IMR-90 (cell line): ENCODE measurements at regions not wholly inside any gene's neighbourhood (a gene's known extent, or its start where the extent isn't known, plus 50 kb on each side); places are given as distances from the start of the nearest gene placed in this dataset.

Source experiments
- ATAC-seq: fragments of 200-7000 bp; cut with Tn5 transposase; 2 replicates; pipeline ENCODE4 v1.9.1; 2020; ENCODE audit warnings: low read depth, mild to moderate bottlenecking, moderate library complexity
- BruUV-seq: library from RNA; stranded (reverse); fragments of 400-500 nt; replicated peaks from 2 replicates; lab custom pipeline; 2021; lab: Mats Ljungman, UMichigan
- CTCF ChIA-PET: fragments of 300-600 bp; formaldehyde crosslinking; extraction: SDS; loops from one replicate; lab custom pipeline; 2021; ENCODE audit warnings: antibody characterized with exemption; lab: Yijun Ruan, JAX
- POLR2A ChIA-PET: fragments of 300-600 bp; sonication (Branson Sonifier 250); formaldehyde crosslinking; loops from one replicate; lab custom pipeline; 2022; ENCODE audit warnings: antibody characterized with exemption; ENCODE audit not compliant: unreplicated experiment; lab: Charles Lee
- DNase-seq: peaks from one replicate; pipeline ENCODE4 v3.0.0; 2013
- H2AFZ ChIP-seq: replicated peaks from 2 replicates; pipeline ENCODE3; 2013; ENCODE audit warnings: low read length, mild to moderate bottlenecking; ENCODE audit not compliant: poor library complexity
- H2AK5ac ChIP-seq: 2 replicates; pipeline ENCODE4 v1.6.1; 2013; ENCODE audit warnings: low read depth, low read length, inconsistent platforms
- H2AK9ac ChIP-seq: replicated peaks from 2 replicates; pipeline ENCODE3; 2013; ENCODE audit warnings: mild to moderate bottlenecking, low read depth, low read length, moderate library complexity; ENCODE audit not compliant: poor library complexity
- H2BK120ac ChIP-seq: 2 replicates; pipeline ENCODE4 v1.6.1; 2013; ENCODE audit warnings: low read depth, low read length, inconsistent platforms
- H2BK15ac ChIP-seq: 3 replicates; pipeline ENCODE4 v1.6.1; 2013; ENCODE audit warnings: low read depth, low read length, inconsistent platforms
- H2BK20ac ChIP-seq: 2 replicates; pipeline ENCODE4 v1.6.1; 2013; ENCODE audit warnings: low read depth, mild to moderate bottlenecking, inconsistent platforms, low read length, moderate library complexity
- H2BK5ac ChIP-seq: 2 replicates; pipeline ENCODE4 v1.6.1; 2013; ENCODE audit warnings: mild to moderate bottlenecking, low read depth, low read length, inconsistent platforms; ENCODE audit not compliant: poor library complexity, severe bottlenecking
- H3K14ac ChIP-seq: replicated peaks from 2 replicates; pipeline ENCODE4 v1.6.1; 2013; ENCODE audit warnings: low read depth, low read length, inconsistent platforms
- H3K18ac ChIP-seq: 2 replicates; pipeline ENCODE4 v1.6.1; 2013; ENCODE audit warnings: low read depth, low read length, control low read depth
- H3K23ac ChIP-seq: 2 replicates; pipeline ENCODE4 v1.6.1; 2013; ENCODE audit warnings: low read depth, low read length, inconsistent platforms
- H3K27ac ChIP-seq: 2 replicates; pipeline ENCODE4 v1.5.1; 2013; ENCODE audit warnings: mild to moderate bottlenecking, control low read depth, low read length; ENCODE audit not compliant: insufficient read depth
- H3K27me3 ChIP-seq: 2 replicates; pipeline ENCODE4 v1.6.1; 2013; ENCODE audit warnings: low read length; ENCODE audit not compliant: control insufficient read depth, insufficient read depth
- H3K36me3 ChIP-seq: 2 replicates; pipeline ENCODE4 v1.6.1; 2013; ENCODE audit warnings: low read length, mixed read lengths; ENCODE audit not compliant: control insufficient read depth, insufficient read depth
- H3K4ac ChIP-seq: 2 replicates; pipeline ENCODE4 v1.6.1; 2013; ENCODE audit warnings: low read depth, low read length, inconsistent platforms
- H3K4me1 ChIP-seq: 2 replicates; pipeline ENCODE4 v1.6.1; 2013; ENCODE audit warnings: low read length, mixed read lengths; ENCODE audit not compliant: control insufficient read depth, insufficient read depth
- H3K4me2 ChIP-seq: 2 replicates; pipeline ENCODE4 v1.6.1; 2013; ENCODE audit warnings: low read depth, mild to moderate bottlenecking, control low read depth, low read length, moderate library complexity
- H3K4me3 ChIP-seq: 2 replicates; pipeline ENCODE4 v1.5.1; 2013; ENCODE audit warnings: low read depth, mild to moderate bottlenecking, control low read depth, low read length, moderate library complexity; ENCODE audit not compliant: insufficient read depth
- H3K56ac ChIP-seq: 2 replicates; pipeline ENCODE4 v1.6.1; 2013; ENCODE audit warnings: low read length, inconsistent platforms; ENCODE audit not compliant: insufficient read depth; ENCODE audit errors: extremely low read depth
- H3K79me1 ChIP-seq, 2 experiments: 2 replicates each; pipeline ENCODE4 v1.6.1; 2013; ENCODE audit warnings: low read length in 2 of 2, inconsistent platforms in 1 of 2, low read depth in 1 of 2
- H3K9ac ChIP-seq: 2 replicates; pipeline ENCODE4 v1.6.1; 2013; ENCODE audit warnings: low read depth, low read length, control low read depth
- H3K9me1 ChIP-seq: 2 replicates; pipeline ENCODE4 v1.6.1; 2013; ENCODE audit warnings: low read length, inconsistent platforms; ENCODE audit not compliant: insufficient read depth
- H3K9me3 ChIP-seq: 2 replicates; pipeline ENCODE4 v1.6.1; 2013; ENCODE audit warnings: low read length; ENCODE audit not compliant: control insufficient read depth, insufficient read depth
- H4K20me1 ChIP-seq: 2 replicates; pipeline ENCODE4 v1.6.1; 2013; ENCODE audit warnings: low read length, inconsistent platforms; ENCODE audit not compliant: insufficient read depth
- H4K5ac ChIP-seq: 2 replicates; pipeline ENCODE4 v1.6.1; 2013; ENCODE audit warnings: mild to moderate bottlenecking, low read depth, low read length, control low read depth
- H4K8ac ChIP-seq, 2 experiments: 2 replicates each; pipeline ENCODE4 v1.6.1; 2013; ENCODE audit warnings: low read depth in 2 of 2, low read length in 2 of 2, control low read depth in 1 of 2, inconsistent platforms in 1 of 2
- H4K91ac ChIP-seq: 2 replicates; pipeline ENCODE4 v1.6.1; 2013; ENCODE audit warnings: low read depth, low read length, inconsistent platforms; ENCODE audit not compliant: insufficient read depth
- BHLHE40 ChIP-seq: fragments of 150-350 bp; IDR thresholded peaks from 2 replicates; pipeline ENCODE4 v1.6.1; 2016; ENCODE audit warnings: mild to moderate bottlenecking, low read depth, low read length
- CEBPB ChIP-seq: IDR thresholded peaks from 2 replicates; pipeline ENCODE4 v1.6.1; 2012; ENCODE audit warnings: low read depth, low read length, improper control_type of control experiment
- CHD1 ChIP-seq: IDR thresholded peaks from 2 replicates; pipeline ENCODE4 v1.6.1; 2012; ENCODE audit warnings: low read depth, low read length, improper control_type of control experiment
- ELK1 ChIP-seq: fragments of 150-350 bp; IDR thresholded peaks from 2 replicates; pipeline ENCODE4 v1.6.1; 2016; ENCODE audit warnings: low read depth, mild to moderate bottlenecking, low read length, moderate library complexity, borderline replicate concordance
- FOS ChIP-seq: fragments of 150-350 bp; IDR thresholded peaks from 2 replicates; pipeline ENCODE4 v1.6.1; 2016; ENCODE audit warnings: low read depth, low read length
- MAFK ChIP-seq: IDR thresholded peaks from 2 replicates; pipeline ENCODE4 v1.6.1; 2012; ENCODE audit warnings: low read depth, low read length, improper control_type of control experiment
- MAZ ChIP-seq: IDR thresholded peaks from 2 replicates; pipeline ENCODE4 v1.6.1; 2012; ENCODE audit warnings: low read depth, mild to moderate bottlenecking, low read length, improper control_type of control experiment, moderate library complexity, borderline replicate concordance
- MXI1 ChIP-seq: IDR thresholded peaks from 2 replicates; pipeline ENCODE4 v1.6.1; 2012; ENCODE audit warnings: low read depth, mild to moderate bottlenecking, low read length, moderate library complexity, borderline replicate concordance
- NFE2L2 ChIP-seq: fragments of 150-350 bp; IDR thresholded peaks from 2 replicates; pipeline ENCODE4 v1.6.1; 2016; ENCODE audit warnings: low read depth, mild to moderate bottlenecking, low read length
- POLR2A ChIP-seq: IDR thresholded peaks from 2 replicates; pipeline ENCODE4 v1.6.1; 2012; ENCODE audit warnings: mild to moderate bottlenecking, low read depth, low read length
- RAD21 ChIP-seq: IDR thresholded peaks from 2 replicates; pipeline ENCODE4 v1.6.1; 2012; ENCODE audit warnings: low read length, improper control_type of control experiment
- RCOR1 ChIP-seq: IDR thresholded peaks from 2 replicates; pipeline ENCODE4 v1.6.1; 2012; ENCODE audit warnings: mild to moderate bottlenecking, low read length, improper control_type of control experiment; ENCODE audit not compliant: insufficient replicate concordance
- RFX5 ChIP-seq: IDR thresholded peaks from 2 replicates; pipeline ENCODE4 v1.8.0; 2012; ENCODE audit warnings: low read depth, mild to moderate bottlenecking, low read length, moderate library complexity
- SMC3 ChIP-seq: fragments of 150-350 bp; IDR thresholded peaks from 2 replicates; pipeline ENCODE4 v1.6.1; 2016; ENCODE audit warnings: low read depth, mild to moderate bottlenecking, antibody characterized with exemption, low read length, moderate library complexity
- USF2 ChIP-seq: fragments of 150-350 bp; IDR thresholded peaks from 2 replicates; pipeline ENCODE4 v1.6.1; 2017; ENCODE audit warnings: mild to moderate bottlenecking, antibody characterized with exemption, low read length, low read depth
- WGBS, 2 experiments: methylation state at CpG; one replicate each; pipeline versions ENCODE4 v1.1.5 to v1.1.7; 2013; ENCODE audit warnings: missing lambda C conversion rate in 2 of 2; ENCODE audit not compliant: insufficient read length in 1 of 2; ENCODE audit errors: extremely low coverage in 2 of 2; 5-methylcytosine and 5-hydroxymethylcytosine counted together
- dilution Hi-C: fragments of 300-500 bp; cut with HindIII; formaldehyde crosslinking; loops from one replicate; pipeline ENCODE4 v1.14.3; 2018; ENCODE audit warnings: low sequenced_read_pairs; ENCODE audit not compliant: unreplicated experiment
- in situ Hi-C: fragments of 300-500 bp; cut with MboI; formaldehyde crosslinking; loops from 3 replicates; pipeline ENCODE4 v1.14.3; 2019; ENCODE audit warnings: low sequenced_read_pairs, inconsistent platforms, mixed read lengths
- intact Hi-C: fragments of 100-400 bp; cut with micrococcal nuclease; formaldehyde crosslinking; loops from 2 replicates; pipeline ENCODE4 v1.10.0; 2022
- TF ChIP-seq, protein P1 (sequence below): conservative IDR thresholded peaks from 2 replicates; pipeline ENCODE4 v1.5.1; 2012; ENCODE audit warnings: mild to moderate bottlenecking, low read depth, low read length, improper control_type of control experiment

GRCh38 chr3:124393340-124393739, 336.9 kb upstream of the UMPS start:
- POLR2A ChIA-PET = no interaction called here
- no peak overlapping the region for H4K8ac ChIP-seq
- H4K20me1 ChIP-seq = no peaks in the 10 kb centered on the region
- no peaks in the 10 kb centered on the region for H3K9me3 ChIP-seq
- H4K5ac ChIP-seq = no peak overlapping the region
- CTCF ChIA-PET = no interaction called here
- no peak overlapping the region for H2BK5ac ChIP-seq
- BruUV-seq = no TSS peak
- no peak overlapping the region for H3K23ac ChIP-seq
- WGBS, 2 experiments = no CpG with 5 or more reads among the region's 2 CpGs
- no peak overlapping the region for H3K18ac ChIP-seq
- no peak overlapping the region for H3K14ac ChIP-seq
- H3K4me1 ChIP-seq = no peaks in the 10 kb centered on the region; the same call in 1 of the 2 replicates
- no peak overlapping the region for H3K27ac ChIP-seq
- H2BK15ac ChIP-seq = no peak overlapping the region
- H2AFZ ChIP-seq = no peak overlapping the region
- no peak overlapping the region for H2BK120ac ChIP-seq
- H3K4me3 ChIP-seq = no peak overlapping the region
- H3K56ac ChIP-seq = no peak overlapping the region
- no peak overlapping the region for H2BK20ac ChIP-seq
- no peak overlapping the region for H3K4me2 ChIP-seq
- no peak overlapping the region for H3K4ac ChIP-seq
- ATAC-seq = no peak
- H4K91ac ChIP-seq = no peak overlapping the region
- no peak overlapping the region for H3K9ac ChIP-seq
- in situ Hi-C loops = no loop called here
- H2AK5ac ChIP-seq = no peak overlapping the region
- dilution Hi-C loops = no loop called here
- no peaks in the 10 kb centered on the region for H3K36me3 ChIP-seq
- no peaks in the 10 kb centered on the region for H3K9me1 ChIP-seq
- TF ChIP-seq ELK1 = no peak
- TF ChIP-seq, protein P1, sequence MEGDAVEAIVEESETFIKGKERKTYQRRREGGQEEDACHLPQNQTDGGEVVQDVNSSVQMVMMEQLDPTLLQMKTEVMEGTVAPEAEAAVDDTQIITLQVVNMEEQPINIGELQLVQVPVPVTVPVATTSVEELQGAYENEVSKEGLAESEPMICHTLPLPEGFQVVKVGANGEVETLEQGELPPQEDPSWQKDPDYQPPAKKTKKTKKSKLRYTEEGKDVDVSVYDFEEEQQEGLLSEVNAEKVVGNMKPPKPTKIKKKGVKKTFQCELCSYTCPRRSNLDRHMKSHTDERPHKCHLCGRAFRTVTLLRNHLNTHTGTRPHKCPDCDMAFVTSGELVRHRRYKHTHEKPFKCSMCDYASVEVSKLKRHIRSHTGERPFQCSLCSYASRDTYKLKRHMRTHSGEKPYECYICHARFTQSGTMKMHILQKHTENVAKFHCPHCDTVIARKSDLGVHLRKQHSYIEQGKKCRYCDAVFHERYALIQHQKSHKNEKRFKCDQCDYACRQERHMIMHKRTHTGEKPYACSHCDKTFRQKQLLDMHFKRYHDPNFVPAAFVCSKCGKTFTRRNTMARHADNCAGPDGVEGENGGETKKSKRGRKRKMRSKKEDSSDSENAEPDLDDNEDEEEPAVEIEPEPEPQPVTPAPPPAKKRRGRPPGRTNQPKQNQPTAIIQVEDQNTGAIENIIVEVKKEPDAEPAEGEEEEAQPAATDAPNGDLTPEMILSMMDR = no peak
- no peak for TF ChIP-seq MAZ
- TF ChIP-seq NFE2L2 = no peak
- no peak for TF ChIP-seq MXI1
- TF ChIP-seq RAD21 = no peak
- no peak for TF ChIP-seq RCOR1
- TF ChIP-seq RFX5 = no peak
- TF ChIP-seq SMC3 = no peak
- TF ChIP-seq MAFK = no peak
- no peak for TF ChIP-seq BHLHE40
- TF ChIP-seq POLR2A = no peak
- TF ChIP-seq CHD1 = no peak
- no peak for TF ChIP-seq USF2
- TF ChIP-seq CEBPB = no peak
- TF ChIP-seq FOS = no peak
- DNase-seq = no peak
- no peaks in the 10 kb centered on the region for H3K79me1 ChIP-seq
- no peak overlapping the region for H2AK9ac ChIP-seq
- H3K27me3 ChIP-seq = peaks cover 2% of the 10 kb centered on the region; the same call in 1 of the 2 replicates
- intact Hi-C loops = no loop called here
